Esophagus mucosa (tissue), 1 donor: ENCODE measurements at regions not wholly inside any gene's neighbourhood (a gene's known extent, or its start where the extent isn't known, plus 50 kb on each side); places are given as distances from the start of the nearest gene placed in this dataset.
A peak's percentile ranks its signal among the peaks of the same experiment; 100 is the strongest.
"Not testable (repeated sequence)": the region's sequence is repeated elsewhere in the genome, so short reads cannot be mapped to it uniquely, and the experiment has no call there.

Experiments
- ATAC-seq: fragments of 200-7000 bp; cut with Tn5 transposase; one replicate; pipeline ENCODE4 v1.9.1; 2020
- donor health status: DM: yes; HTN: yes; CAD: no.

- no peak for ATAC-seq
Observed at GRCh38 chr10:8636371-8636770, 581.9 kb downstream of the GATA3 start.

DNA sequence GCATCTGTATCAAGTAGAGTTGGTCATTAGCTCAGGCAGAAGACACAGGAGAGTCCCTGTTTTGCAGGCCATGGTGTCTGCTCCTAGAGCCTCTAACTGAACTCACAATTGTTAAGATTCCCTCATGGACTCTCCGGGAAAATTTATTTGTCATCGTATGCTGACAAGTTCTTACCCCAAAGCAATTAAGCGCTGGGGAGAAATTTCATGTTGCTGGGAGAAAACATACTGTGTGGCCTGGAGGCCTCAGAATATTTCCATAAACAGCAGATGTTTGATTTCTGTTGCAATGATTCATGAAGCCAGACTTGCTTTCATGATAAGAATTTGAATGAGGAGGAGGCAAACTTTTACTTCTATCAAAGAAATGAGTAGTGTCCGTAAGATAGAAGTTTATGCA is 583.2 kb downstream of the GATA3 start:
- no peak for ATAC-seq

GRCh38 chr10:8638088-8638672 is 583.7 kb downstream of the GATA3 start:
- ATAC-seq, result no peak

- ATAC-seq, result no peak
Observed at GRCh38 chr10:8639486-8640185, 585.1 kb downstream of the GATA3 start.

GRCh38 chr10:8640301-8640700 is 585.8 kb downstream of the GATA3 start:
- no peak for ATAC-seq

GRCh38 chr10:8640878-8641277 is 586.4 kb downstream of the GATA3 start:
- ATAC-seq, result no peak

DNA sequence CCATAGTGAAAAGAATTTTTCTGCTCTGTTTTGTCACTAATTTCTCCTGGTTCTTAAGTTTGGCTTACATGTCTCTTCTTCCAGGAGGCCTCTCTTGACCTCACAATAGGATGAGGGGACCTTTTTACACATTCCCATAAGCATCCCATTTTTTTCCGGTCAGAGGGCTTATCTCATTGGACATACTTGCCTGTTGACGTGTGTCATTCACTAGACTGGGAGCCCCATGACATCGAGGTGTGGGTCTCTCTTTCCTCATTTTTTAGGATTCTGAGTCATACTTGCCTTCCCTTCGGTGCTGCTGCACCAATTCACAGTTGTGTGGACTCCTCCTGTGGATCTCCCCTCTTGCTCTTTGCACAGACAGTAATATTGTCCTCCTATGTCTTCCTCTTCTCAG is 601.8 kb downstream of the GATA3 start:
- no peak for ATAC-seq

DNA sequence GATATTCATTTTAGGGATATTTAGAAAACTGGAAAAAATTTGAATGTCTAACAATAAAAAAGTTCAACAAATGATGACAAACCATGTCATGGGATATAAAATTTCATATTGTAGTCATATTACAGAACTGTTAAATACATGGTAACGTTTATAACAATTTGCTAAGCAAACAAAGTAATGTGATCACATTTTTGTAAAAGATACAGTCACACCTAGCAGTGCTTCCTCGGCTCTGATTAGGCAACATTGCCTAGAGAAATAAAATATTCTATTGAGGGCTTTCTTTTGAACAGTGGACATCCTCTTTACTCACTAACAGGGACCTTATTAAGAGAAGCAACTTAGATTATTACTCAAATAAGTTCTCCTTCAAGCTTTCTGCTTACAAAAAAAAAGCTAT is 605.5 kb downstream of the GATA3 start:
- ATAC-seq, result no peak

DNA sequence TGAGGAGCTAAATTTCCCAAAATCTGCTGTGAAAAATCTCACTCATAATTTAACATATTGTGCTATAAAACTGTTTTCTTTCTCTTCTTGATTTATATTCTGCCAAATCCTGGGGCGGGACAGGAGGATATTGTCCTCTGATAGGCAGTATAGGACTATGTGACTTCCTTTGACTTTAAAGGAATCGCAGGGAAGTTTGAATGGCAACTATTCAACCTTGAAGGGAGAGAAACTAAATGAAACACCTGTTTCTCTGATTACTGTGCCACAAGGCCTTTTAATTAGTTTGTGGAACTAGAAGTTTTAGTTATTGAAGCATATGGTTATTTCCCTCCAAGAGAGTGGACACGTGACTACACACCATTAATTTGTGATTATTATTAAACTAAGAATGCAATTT is 607.4 kb downstream of the GATA3 start:
- no peak for ATAC-seq

DNA sequence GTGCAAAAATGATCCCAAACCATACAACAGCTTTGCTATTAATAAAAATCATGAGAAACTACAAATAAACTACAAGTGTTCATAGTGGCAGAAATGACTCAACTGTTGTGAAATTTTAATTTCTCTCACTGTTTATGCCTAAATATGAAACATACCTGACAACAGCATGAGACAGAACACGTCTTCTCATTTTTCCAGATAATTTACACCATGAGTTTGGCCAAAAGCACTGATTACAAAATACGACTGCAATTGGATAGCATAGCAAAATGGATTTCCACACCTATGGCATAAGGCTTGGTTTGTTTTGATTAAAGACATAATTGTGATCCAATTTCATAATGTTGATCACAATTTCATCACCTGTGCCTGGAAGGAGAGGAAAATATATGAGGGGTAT is 608.6 kb downstream of the GATA3 start:
- no peak for ATAC-seq

DNA sequence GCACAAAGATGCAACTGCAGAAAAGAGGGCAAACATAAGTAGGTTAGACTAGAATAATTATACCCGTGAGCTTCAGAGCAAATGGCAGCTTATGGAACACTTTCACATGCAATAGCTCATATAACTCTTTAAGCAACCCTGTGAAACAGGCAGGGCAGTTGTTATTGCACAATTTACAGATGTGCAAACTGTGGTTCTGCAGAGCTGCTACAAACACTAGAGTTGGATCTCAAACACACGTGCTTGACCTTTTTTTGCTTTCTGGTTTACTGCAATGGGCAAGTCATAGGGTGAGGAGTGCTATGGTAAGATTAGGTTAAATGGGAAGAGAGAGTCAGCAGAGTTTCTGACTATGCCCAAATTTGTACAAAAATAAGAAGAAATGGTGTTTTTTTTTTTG is 610.8 kb downstream of the GATA3 start:
- ATAC-seq, result peak; percentile 37

DNA sequence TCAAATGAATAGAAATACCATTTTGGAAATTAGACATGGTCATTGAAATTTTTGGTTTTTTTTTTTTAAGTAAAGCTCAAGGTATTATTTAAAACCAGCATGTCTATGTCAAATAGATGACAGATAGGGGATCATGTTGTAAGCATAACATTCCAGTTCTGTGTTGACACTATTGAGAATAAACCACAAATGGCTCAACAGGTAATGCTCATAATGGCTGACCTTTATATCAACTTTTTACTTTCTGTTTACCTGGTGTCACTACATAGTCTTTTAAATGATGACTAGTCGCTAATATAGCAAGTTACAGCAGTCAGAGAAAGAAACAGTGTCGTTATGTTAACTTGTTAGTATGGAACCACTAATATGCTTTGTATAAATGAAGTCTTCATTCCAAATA is 616.0 kb downstream of the GATA3 start:
- ATAC-seq, result peak; percentile 67

DNA sequence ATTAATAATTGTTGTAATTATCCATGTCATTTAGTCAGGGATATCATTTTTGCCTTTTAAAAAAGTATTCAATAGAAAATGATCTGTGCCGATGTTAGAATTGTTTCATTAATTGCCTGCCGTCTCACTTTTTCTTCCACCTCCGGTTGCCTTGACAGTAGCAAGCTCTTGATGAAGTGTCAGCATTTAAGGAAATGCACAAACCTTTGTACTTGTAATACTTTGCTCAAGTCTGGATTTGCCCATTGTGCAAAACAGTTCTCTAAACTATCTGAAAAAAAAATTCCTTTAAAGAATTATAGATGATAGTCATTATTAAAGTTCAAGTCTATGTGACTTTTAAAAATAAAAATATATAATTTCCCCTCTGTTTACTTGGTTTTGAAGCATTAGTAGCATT is 619.7 kb downstream of the GATA3 start:
- ATAC-seq, result no peak

DNA sequence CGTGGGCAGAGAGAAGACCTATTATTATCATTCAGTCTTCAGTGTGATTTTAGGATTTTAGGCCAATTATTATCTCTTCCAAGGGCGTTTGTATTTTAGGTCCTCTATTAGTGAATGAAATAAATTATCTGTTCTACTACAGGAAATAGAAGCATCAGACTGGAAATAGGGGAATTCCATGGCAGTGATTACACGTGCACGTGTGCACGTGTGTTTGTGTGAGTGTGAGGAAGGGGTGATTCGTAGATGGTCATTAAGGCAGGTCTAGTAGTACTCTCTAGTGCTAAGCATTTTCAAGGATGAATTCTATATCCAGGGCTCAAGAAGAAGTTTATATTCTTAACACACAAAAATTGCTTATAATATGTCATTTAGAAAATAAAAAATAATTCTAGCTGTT is 623.2 kb downstream of the GATA3 start:
- no peak for ATAC-seq

DNA sequence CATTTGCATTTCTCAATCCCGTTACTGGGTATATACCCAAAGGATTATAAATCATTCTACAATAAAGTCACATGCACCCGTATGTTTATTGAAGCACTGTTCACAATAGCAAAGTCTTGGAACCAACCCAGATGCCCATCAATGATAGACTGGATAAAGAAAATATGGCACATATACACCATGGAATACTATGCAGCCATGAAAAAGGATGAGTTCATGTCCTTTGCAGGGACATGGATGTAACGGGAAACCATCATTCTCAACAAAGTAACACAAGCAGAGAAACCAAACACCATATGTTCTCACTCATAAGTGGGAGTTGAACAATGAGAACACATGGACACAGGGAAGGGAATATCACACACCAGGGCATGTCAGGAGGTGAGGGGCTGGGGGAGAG is 630.4 kb downstream of the GATA3 start:
- ATAC-seq, result not testable (repeated sequence)

DNA sequence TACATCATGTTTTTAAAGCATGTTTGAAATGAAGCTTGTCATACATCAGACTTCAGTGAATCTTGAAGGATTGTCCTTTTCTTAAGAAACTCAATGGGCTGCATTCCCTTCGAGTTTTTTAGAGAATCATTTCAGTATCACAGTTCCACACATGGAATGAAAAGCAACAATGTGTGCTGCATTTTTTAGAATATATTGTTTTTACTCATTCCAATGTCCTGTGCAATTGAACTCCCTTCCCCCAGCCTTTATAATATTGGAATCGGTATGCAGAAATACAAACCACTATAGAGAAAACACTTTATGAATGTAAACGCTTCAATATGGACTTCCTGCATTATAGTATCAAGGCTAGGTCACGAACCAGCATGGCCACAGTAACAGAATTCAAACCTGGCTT is 634.4 kb downstream of the GATA3 start:
- no peak for ATAC-seq

DNA sequence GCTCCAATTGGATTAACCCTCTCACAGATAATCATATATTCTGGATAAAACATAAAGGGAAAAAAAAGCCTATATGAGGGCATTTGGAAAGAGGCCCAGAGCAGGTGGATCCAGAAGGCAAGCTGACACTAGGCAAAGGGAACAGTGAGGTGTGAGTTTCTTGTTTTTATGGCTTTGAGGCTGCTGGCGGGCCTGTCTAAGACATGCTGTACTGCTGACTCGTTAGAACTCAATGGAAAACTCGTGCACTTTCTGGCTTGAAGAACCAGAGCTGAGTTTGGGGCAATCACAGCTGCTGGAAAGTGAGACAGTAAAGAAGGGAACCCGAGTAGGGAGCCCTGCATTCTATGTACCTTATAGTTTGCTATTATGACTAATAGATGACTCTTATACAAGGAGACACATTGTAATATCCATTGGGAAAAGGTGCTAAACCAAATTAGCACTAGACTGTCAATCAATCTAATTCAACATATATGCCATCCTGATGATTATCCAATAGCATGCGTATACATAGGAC is 637.1 kb downstream of the GATA3 start:
- ATAC-seq, result peak; percentile 50

DNA sequence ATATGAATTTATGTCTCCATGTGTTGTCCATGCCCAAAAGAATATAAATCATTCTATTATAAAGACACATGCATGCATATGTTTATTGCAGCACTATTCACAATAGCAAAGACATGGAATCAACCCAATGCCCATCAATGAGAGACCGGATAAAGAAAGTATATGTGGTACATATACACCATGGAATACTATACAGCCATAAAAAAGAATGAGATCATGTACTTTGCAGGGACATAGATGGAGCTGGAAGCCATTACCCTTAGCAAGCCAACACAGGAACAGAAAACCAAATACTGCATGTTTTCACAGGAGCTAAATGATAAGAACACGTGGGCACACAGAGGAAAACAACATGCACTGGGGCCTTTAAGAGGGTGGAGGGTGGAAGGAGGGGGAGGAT is 639.1 kb downstream of the GATA3 start:
- not testable (repeated sequence) for ATAC-seq

GRCh38 chr10:8696746-8697145 is 642.3 kb downstream of the GATA3 start:
- ATAC-seq, result no peak

DNA sequence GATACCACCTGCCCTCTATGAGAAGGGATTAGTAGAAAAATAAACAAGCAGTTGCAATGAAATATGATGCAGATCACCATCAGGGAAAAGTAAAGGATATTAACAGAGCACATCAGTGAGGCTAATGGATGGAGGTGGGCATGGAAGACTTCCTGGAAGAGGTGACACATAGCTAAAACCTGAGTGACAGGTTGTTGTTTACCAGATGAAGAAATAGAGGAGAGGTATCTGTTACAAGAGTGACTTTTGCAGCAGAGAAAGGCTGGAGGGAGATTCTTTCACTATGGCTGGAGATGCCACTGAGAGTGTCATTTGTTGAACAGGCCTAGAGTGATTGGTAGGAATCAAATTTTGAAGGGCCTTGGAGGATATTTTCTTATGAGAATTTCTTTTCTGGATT is 646.2 kb downstream of the GATA3 start:
- ATAC-seq, result no peak

GRCh38 chr10:8702181-8702580 is 647.7 kb downstream of the GATA3 start:
- ATAC-seq, result no peak

- peak; percentile 59 for ATAC-seq
Observed at GRCh38 chr10:8705415-8705814, 650.9 kb downstream of the GATA3 start.

- ATAC-seq, result no peak
Observed at GRCh38 chr10:8712656-8713055, 658.2 kb downstream of the GATA3 start.

GRCh38 chr10:8719971-8720370 is 665.5 kb downstream of the GATA3 start:
- no peak for ATAC-seq

DNA sequence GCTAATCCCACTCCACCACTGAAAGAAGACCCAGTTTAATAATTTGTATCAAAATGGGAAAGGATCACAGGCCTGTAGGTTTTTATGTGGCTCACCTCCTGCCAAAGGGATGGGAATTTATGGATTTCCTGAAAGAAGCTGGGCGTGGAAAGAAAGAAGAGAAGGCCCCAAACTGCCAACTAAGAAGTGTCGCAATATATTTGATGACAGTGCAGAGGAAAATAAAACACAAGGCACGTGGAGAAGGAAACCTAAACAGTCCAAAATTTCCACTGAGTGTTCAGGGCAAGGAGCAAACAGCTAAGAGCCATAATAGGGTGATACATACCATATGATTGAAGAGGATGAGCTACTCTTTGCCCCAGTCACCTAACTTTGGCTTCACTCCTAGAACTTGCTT is 667.2 kb downstream of the GATA3 start:
- no peak for ATAC-seq
